ENCODE measurements at regions not wholly inside any gene's neighbourhood (a gene's known extent, or its start where the extent isn't known, plus 50 kb on each side); places are given as distances from the start of the nearest gene placed in this dataset.

- TF ChIP-seq PBX3 (IDR thresholded peaks at IDR 0.05; ENCODE audit: insufficient replicate concordance, low read depth, low read length) (no peak), CTCF (IDR thresholded peaks at IDR 0.05 in 2 of 3, conservative IDR thresholded peaks at IDR 0.05 in 1 of 3; ENCODE audit: control insufficient read depth in 2 of 3, extremely low read depth in 1 of 3, insufficient read depth in 1 of 3, low read depth in 3 of 3, low read length in 3 of 3) (no peak), EZH2 (IDR thresholded peaks at IDR 0.05; ENCODE audit: borderline replicate concordance, control insufficient read depth, low read depth, low read length) (no peak)
Measured at GRCh38 chr5:74320526-74320925, 320.0 kb downstream of the ENC1 start.
